GM12892 (cell line): ENCODE measurements at regions not wholly inside any gene's neighbourhood (a gene's known extent, or its start where the extent isn't known, plus 50 kb on each side); places are given as distances from the start of the nearest gene placed in this dataset.

Experiments
- POLR2A ChIP-seq: IDR thresholded peaks from 2 replicates; pipeline ENCODE4 v1.6.1; 2011; ENCODE audit warnings: low read depth, low read length, control low read depth
- TAF1 ChIP-seq: IDR thresholded peaks from 2 replicates; pipeline ENCODE4 v1.6.1; 2011; ENCODE audit warnings: low read depth, mild to moderate bottlenecking, control low read depth, low read length, borderline replicate concordance

GRCh38 chr1:195501118-195501517 lies 1107.1 kb downstream of the KCNT2 start:
- TF ChIP-seq POLR2A (no peak), TAF1 (no peak)
